GM12891 (cell line): ENCODE measurements at regions not wholly inside any gene's neighbourhood (a gene's known extent, or its start where the extent isn't known, plus 50 kb on each side); places are given as distances from the start of the nearest gene placed in this dataset.

Source experiments
- DNase-seq: peaks from one replicate; pipeline ENCODE4 v3.0.0; 2011; ENCODE audit warnings: low spot score; ENCODE audit not compliant: insufficient read length
- FAIRE-seq: peaks from 2 replicates; lab custom pipeline; 2011; peaks lifted over from hg19 to GRCh38; lab: Jason Lieb, UNC
- PAX5 ChIP-seq: IDR thresholded peaks from 2 replicates; pipeline ENCODE4 v1.6.1; 2011; ENCODE audit warnings: low read length, moderate library complexity, mild to moderate bottlenecking; ENCODE audit not compliant: insufficient read depth, severe bottlenecking
- POLR2A ChIP-seq: IDR thresholded peaks from 2 replicates; pipeline ENCODE4 v1.6.1; 2011; ENCODE audit warnings: low read depth, low read length, control low read depth
- POLR2AphosphoS5 ChIP-seq: IDR thresholded peaks from 2 replicates; pipeline ENCODE4 v1.6.1; 2011; ENCODE audit warnings: low read depth, low read length, control low read depth
- POU2F2 ChIP-seq: IDR thresholded peaks from 2 replicates; pipeline ENCODE4 v1.6.1; 2011; ENCODE audit warnings: low read depth, mild to moderate bottlenecking, control low read depth, low read length, moderate library complexity
- SPI1 ChIP-seq: IDR thresholded peaks from 2 replicates; pipeline ENCODE4 v1.6.1; 2011; ENCODE audit warnings: low read depth, low read length, control low read depth
- TAF1 ChIP-seq: IDR thresholded peaks from 2 replicates; pipeline ENCODE4 v1.6.1; 2011; ENCODE audit warnings: low read depth, low read length, control low read depth

DNA sequence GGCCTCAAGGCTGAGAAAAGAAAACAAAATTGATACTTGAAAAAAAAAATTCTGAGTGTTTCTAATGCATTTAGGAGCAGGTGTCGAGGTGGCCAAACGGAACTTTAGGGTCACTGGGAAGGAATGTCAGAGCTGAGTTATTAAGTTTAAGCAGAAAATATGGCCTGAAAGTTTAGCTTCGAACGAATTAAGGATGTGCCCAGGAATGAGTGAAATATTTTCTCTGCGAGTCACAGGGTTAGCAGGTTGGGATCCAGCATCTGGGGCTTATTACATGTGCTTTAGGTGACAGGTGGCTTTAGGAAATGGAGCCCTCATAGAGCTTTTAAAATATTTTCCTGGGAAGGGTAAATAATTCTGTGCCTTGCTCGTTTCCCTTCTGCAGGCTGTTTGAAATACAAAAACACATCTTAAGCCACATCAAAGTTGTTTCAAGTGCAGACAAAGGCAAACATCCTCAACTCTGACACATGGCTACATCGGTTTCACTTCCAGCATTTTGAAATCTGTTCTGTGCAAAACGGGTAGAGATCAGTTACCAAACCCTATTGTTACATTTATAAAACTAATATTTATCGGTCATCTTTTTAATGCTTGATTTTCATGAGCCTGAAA, 143.1 kb upstream of the ARRDC4 start:
- DNase-seq (no peak), FAIRE-seq (no peak)
- no peak for TF ChIP-seq POLR2AphosphoS5
- no peak for TF ChIP-seq PAX5
- no peak for TF ChIP-seq SPI1
- no peak for TF ChIP-seq POU2F2
- TF ChIP-seq POLR2A = no peak
- no peak for TF ChIP-seq TAF1

- TF ChIP-seq TAF1 (no peak), PAX5 (no peak), POLR2AphosphoS5 (no peak), POU2F2 (no peak), POLR2A (no peak), SPI1 (no peak)
- no peak for FAIRE-seq
- DNase-seq = no peak
Measured at GRCh38 chr15:97836003-97836402, 124.5 kb upstream of the ARRDC4 start.

- DNase-seq (no peak), FAIRE-seq (no peak)
- TF ChIP-seq POU2F2 (no peak), POLR2A (no peak), PAX5 (no peak), TAF1 (no peak), POLR2AphosphoS5 (no peak), SPI1 (no peak)
Measured at GRCh38 chr15:97837896-97838295, 122.6 kb upstream of the ARRDC4 start.

GRCh38 chr15:97838606-97839210, 121.8 kb upstream of the ARRDC4 start:
- FAIRE-seq = no peak
- no peak for TF ChIP-seq PAX5
- no peak for TF ChIP-seq POU2F2
- TF ChIP-seq TAF1 = no peak
- no peak for TF ChIP-seq POLR2AphosphoS5
- TF ChIP-seq SPI1 = no peak
- TF ChIP-seq POLR2A = no peak

DNA sequence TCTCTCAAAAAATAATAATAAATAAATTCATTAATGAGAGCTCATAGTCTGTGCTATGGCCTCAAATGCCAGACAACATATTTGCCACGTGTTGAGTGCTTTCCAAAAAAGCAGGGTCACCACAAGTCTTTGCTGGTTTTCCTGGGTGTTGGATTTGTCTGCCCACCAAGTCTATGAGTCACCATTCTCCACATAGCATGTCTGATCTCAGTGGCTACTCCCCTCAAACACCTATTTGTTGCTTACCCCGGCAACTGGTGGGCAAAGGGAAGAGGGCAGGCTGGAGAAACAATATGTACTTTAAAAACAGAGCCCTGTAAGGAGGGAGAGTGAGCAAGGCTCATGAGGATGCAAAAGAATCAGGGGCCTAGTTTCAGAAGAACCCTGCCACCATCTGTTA, 120.0 kb upstream of the ARRDC4 start:
- no peak for DNase-seq
- no peak for FAIRE-seq
- TF ChIP-seq SPI1 = no peak
- TF ChIP-seq POU2F2 = no peak
- TF ChIP-seq PAX5 = no peak
- TF ChIP-seq POLR2A = no peak
- TF ChIP-seq TAF1 = no peak
- no peak for TF ChIP-seq POLR2AphosphoS5

More at GRCh38 chr15:97838606-97839210, 121.8 kb upstream of the ARRDC4 start:
- DNase-seq = no peak

DNA sequence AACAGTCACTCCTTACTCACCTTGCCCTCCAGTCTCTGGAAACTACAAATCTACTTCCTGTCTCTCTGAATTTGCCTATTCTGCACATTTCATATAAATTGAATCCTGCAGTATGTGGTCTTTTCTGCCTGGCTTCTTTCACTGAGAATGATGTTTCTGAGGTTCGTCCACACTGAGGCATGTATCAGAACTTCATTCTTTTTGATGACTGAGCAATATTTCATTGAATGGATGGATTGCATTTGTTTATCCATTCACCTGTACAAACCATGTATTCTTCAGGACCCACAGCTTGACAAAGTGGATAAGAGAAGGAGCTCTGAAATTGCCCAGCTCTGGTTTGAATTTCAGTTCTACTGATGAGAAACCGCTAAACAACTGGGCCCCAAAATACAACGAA, 118.9 kb upstream of the ARRDC4 start:
- FAIRE-seq (no peak), DNase-seq (no peak)
- TF ChIP-seq POU2F2 = no peak
- TF ChIP-seq POLR2AphosphoS5 = no peak
- TF ChIP-seq POLR2A = no peak
- no peak for TF ChIP-seq TAF1
- TF ChIP-seq PAX5 = no peak
- no peak for TF ChIP-seq SPI1

GRCh38 chr15:97849183-97849582, 111.3 kb upstream of the ARRDC4 start:
- FAIRE-seq (no peak), DNase-seq (no peak)
- no peak for TF ChIP-seq POLR2AphosphoS5
- no peak for TF ChIP-seq PAX5
- no peak for TF ChIP-seq SPI1
- TF ChIP-seq TAF1 = no peak
- TF ChIP-seq POLR2A = no peak
- no peak for TF ChIP-seq POU2F2

- FAIRE-seq (no peak), DNase-seq (no peak)
- TF ChIP-seq PAX5 = no peak
- TF ChIP-seq POLR2AphosphoS5 = no peak
- TF ChIP-seq POLR2A = no peak
- TF ChIP-seq TAF1 = no peak
- TF ChIP-seq SPI1 = no peak
- no peak for TF ChIP-seq POU2F2
Measured at GRCh38 chr15:97858296-97858695, 102.2 kb upstream of the ARRDC4 start.

DNA sequence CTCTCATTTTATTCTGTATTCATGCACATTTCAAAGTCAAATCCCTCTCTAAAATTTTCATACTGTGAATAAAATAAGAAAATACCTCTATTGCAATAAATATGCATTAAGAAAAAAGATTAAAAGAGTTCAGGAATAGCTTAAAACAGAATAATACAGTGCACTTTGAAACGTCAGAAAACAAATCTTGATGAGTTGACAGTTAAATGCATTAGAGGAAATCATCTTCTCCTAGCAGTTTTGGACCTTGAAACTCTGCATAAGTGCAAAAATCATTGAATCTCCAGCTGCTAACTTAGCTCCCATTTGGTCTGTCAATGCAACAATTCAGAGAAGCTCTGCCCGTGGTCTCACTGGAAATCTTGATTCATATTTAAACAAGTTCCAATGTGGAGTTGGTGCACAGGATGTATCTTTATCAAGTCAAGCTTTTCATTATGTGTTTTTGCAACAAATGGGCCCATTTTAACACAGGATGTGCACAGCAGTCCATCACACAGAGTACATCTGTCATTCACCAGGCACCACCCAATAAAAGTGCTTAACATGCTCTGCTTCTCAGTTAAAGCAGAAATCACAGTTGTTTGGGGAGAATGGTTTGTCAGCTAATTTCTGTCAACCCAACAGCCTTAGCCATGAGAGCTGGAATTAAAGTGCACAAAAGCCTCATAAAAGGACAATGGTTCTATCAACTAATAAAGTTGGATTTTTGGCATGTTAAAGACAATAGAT, 98.8 kb upstream of the ARRDC4 start:
- FAIRE-seq = no peak
- TF ChIP-seq POU2F2 (no peak), POLR2A (no peak)

GRCh38 chr15:97866959-97867358, 93.5 kb upstream of the ARRDC4 start:
- no peak for TF ChIP-seq POU2F2
- TF ChIP-seq PAX5 = no peak
- no peak for TF ChIP-seq POLR2AphosphoS5
- no peak for TF ChIP-seq SPI1
- TF ChIP-seq POLR2A = no peak
- no peak for FAIRE-seq
- DNase-seq = no peak

More for the DNA sequence above, 98.8 kb upstream of the ARRDC4 start:
- no peak for DNase-seq

DNA sequence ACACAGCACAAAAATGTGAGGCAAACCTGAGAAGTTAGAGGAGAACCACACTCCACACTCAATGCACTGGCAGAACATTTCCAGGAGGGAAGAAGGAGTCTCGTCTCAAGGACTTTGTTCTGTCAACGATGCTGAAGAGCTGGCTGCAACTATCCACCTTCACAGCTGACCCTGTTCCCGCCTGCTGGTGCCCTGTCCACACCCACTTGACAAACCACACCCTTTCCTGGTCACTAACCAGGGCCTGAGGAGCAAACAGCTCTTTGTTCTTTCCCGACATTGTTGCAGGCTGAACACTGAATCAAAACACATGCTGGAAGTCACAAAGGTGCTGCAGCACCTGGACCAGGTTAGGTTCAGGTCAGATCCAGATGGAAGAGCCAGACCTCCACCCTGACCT, 92.6 kb upstream of the ARRDC4 start:
- no peak for TF ChIP-seq POLR2A
- FAIRE-seq (no peak), DNase-seq (no peak)
